K562 (cell line): ENCODE measurements at regions not wholly inside any gene's neighbourhood (a gene's known extent, or its start where the extent isn't known, plus 50 kb on each side); places are given as distances from the start of the nearest gene placed in this dataset.

Experiments used
- DDX20 ChIP-seq: fragments of 450-650 bp; IDR thresholded peaks from 2 replicates; pipeline ENCODE4 v1.6.1; 2016; ENCODE audit warnings: missing genetic modification characterization, low read depth, mild to moderate bottlenecking, missing compliant biosample characterization, moderate library complexity
- FOXM1 ChIP-seq, 2 experiments: fragments of 450-650 bp in 1 of 2; sonication (generic) in 1 of 2; formaldehyde crosslinking in 1 of 2; IDR thresholded peaks; 2 replicates each; pipeline versions ENCODE4 v1.6.1 to v1.9.0; 2017 to 2022; ENCODE audit warnings: low read depth in 2 of 2, mild to moderate bottlenecking in 2 of 2, missing genetic modification reagents in 1 of 2, moderate library complexity in 1 of 2
- HLTF ChIP-seq: fragments of 450-650 bp; IDR thresholded peaks from 2 replicates; pipeline ENCODE4 v1.6.1; 2016
- MTA1 ChIP-seq: fragments of 450-650 bp; IDR thresholded peaks from 2 replicates; pipeline ENCODE4 v1.6.1; 2017; ENCODE audit warnings: borderline replicate concordance
- SAP30 ChIP-seq: fragments of 200-600 bp; sonication (generic); IDR thresholded peaks from 2 replicates; pipeline ENCODE4 v1.6.1; 2012; ENCODE audit warnings: borderline replicate concordance, low read depth, mild to moderate bottlenecking, moderate library complexity, low read length, control low read depth, inconsistent platforms; ENCODE audit not compliant: insufficient read depth, poor library complexity, severe bottlenecking
- SRSF3 ChIP-seq: fragments of 200-400 bp; formaldehyde crosslinking; IDR thresholded peaks from 2 replicates; pipeline ENCODE4 v1.6.1; 2016; ENCODE audit warnings: mild to moderate bottlenecking, low read length, moderate library complexity; ENCODE audit not compliant: insufficient read depth
- STAG1 ChIP-seq: sonication (generic); formaldehyde crosslinking; IDR thresholded peaks from 2 replicates; pipeline ENCODE4 v1.5.0; 2020; ENCODE audit warnings: missing genetic modification reagents, borderline replicate concordance
- YY1 ChIP-seq, 3 experiments: IDR thresholded peaks; 2 replicates each; pipeline ENCODE4 v1.6.1; 2011; ENCODE audit warnings: low read length in 2 of 3, mild to moderate bottlenecking in 2 of 3, moderate library complexity in 2 of 3, borderline replicate concordance in 1 of 3, control low read depth in 1 of 3, low read depth in 1 of 3; ENCODE audit not compliant: insufficient read depth in 3 of 3, insufficient replicate concordance in 2 of 3, control insufficient read depth in 1 of 3, insufficient read length in 1 of 3; ENCODE audit errors: extremely low read depth in 1 of 3
- ZNF445 ChIP-seq: fragments of 250-450 bp; sonication (Bioruptor Pico); IDR thresholded peaks from 2 replicates; pipeline ENCODE4 v1.4.0; 2020; ENCODE audit warnings: low read depth, mild to moderate bottlenecking, moderate library complexity
- TF ChIP-seq, protein P1 (sequence below): fragments of 450-650 bp; IDR thresholded peaks from 2 replicates; pipeline ENCODE4 v1.6.1; 2016

DNA sequence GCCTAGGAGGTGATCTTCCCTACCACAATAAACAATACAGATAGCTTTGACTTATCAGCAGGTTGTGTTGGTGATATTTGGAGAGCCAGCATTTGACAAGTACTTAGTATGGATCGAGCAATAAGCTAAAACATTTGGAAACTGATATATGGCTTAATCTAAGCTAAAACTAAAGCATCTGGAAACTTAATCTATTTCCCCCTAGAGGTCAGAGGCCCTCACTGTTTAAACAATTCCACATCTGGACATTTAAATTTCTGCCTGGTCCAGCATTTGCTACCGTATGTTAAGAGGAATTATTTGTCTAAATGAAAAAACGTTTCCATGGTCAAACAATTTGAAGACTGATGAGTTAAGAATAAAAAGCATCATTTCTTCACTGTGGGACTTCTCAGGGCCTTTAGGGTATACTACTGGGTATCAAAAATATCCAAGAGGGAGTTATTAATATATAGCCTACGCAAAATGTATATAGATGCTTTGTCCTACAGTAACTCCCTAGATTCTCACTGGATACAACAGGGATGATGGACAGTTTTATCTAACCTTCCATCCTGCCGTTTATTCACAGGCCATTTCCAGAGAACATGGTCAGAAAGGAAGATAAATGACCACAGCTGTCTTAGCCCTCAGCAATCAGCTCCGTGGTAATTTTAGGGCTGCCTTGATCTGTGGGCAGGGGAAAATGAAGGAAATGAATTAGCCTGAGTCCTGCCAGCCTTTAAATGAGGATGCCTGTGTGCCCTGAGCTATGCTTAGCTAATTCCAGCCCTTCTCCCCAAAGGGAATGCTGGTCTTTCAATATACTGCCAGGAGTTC lies 135.4 kb upstream of the NUDT4 start (continued):
- no peak for TF ChIP-seq YY1 (IDR thresholded peaks at IDR 0.05; ENCODE audit: borderline replicate concordance in 1 of 3, control insufficient read depth in 1 of 3, extremely low read depth in 1 of 3, insufficient read depth in 3 of 3, insufficient read length in 1 of 3, insufficient replicate concordance in 2 of 3, low read depth in 1 of 3, low read length in 2 of 3)
- TF ChIP-seq STAG1 (CRISPR knock-in tag), result no peak
- TF ChIP-seq SAP30, result no peak
- TF ChIP-seq, protein P1, sequence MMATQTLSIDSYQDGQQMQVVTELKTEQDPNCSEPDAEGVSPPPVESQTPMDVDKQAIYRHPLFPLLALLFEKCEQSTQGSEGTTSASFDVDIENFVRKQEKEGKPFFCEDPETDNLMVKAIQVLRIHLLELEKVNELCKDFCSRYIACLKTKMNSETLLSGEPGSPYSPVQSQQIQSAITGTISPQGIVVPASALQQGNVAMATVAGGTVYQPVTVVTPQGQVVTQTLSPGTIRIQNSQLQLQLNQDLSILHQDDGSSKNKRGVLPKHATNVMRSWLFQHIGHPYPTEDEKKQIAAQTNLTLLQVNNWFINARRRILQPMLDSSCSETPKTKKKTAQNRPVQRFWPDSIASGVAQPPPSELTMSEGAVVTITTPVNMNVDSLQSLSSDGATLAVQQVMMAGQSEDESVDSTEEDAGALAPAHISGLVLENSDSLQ, result peak; percentile 94
- no peak for TF ChIP-seq SRSF3
- no peak for TF ChIP-seq HLTF
- TF ChIP-seq FOXM1 (IDR thresholded peaks at IDR 0.05; ENCODE audit: low read depth), result 0 out of 2 replicates have a peak, but pooled peaks have one; percentile 8
- no peak for TF ChIP-seq FOXM1 (CRISPR knock-in tag; IDR thresholded peaks at IDR 0.05; ENCODE audit: low read depth)
- no peak for TF ChIP-seq MTA1
- TF ChIP-seq DDX20 (tag), result no peak
- TF ChIP-seq ZNF445, result no peak
